GM23338 (cell line): ENCODE measurements at regions not wholly inside any gene's neighbourhood (a gene's known extent, or its start where the extent isn't known, plus 50 kb on each side); places are given as distances from the start of the nearest gene placed in this dataset.

ENCODE experiments used
- ATAC-seq: fragments of 200-7000 bp; cut with Tn5 transposase; 3 replicates; pipeline ENCODE4 v1.9.1; 2020
- DNase-seq: peaks from one replicate; pipeline ENCODE4 v3.0.0-alpha.2; 2015; ENCODE audit warnings: low spot score
- H2AFZ ChIP-seq: fragments of 200-600 bp; sonication (generic); 2 replicates; pipeline ENCODE4 v1.8.0; 2016; ENCODE audit warnings: antibody characterized with exemption, mild to moderate bottlenecking, moderate library complexity
- H3F3A ChIP-seq: fragments of 200-600 bp; sonication (generic); replicated peaks from 2 replicates; pipeline ENCODE4 v1.8.0; 2017; ENCODE audit warnings: antibody characterized with exemption, mixed run types, low read depth
- H3K27ac ChIP-seq: fragments of 200-600 bp; sonication (generic); 2 replicates; pipeline ENCODE4 v1.6.1; 2016; ENCODE audit warnings: low read depth
- H3K27me3 ChIP-seq: fragments of 200-600 bp; sonication (generic); 2 replicates; pipeline ENCODE4 v1.8.0; 2016; ENCODE audit warnings: mild to moderate bottlenecking, mixed run types, moderate library complexity; ENCODE audit not compliant: insufficient read depth
- H3K36me3 ChIP-seq: fragments of 200-600 bp; sonication (generic); 2 replicates; pipeline ENCODE4 v1.8.0; 2016; ENCODE audit warnings: mild to moderate bottlenecking; ENCODE audit not compliant: insufficient read depth
- H3K4me1 ChIP-seq: fragments of 200-600 bp; sonication (generic); 2 replicates; pipeline ENCODE4 v1.8.0; 2016; ENCODE audit warnings: mild to moderate bottlenecking, moderate library complexity; ENCODE audit not compliant: insufficient read depth
- H3K4me2 ChIP-seq: fragments of 200-600 bp; sonication (generic); 2 replicates; pipeline ENCODE4 v1.7.1; 2017; ENCODE audit warnings: mixed run types
- H3K4me3 ChIP-seq: fragments of 200-600 bp; sonication (generic); 2 replicates; pipeline ENCODE4 v1.6.1; 2016; ENCODE audit warnings: mixed run types
- H3K79me2 ChIP-seq: fragments of 200-600 bp; sonication (generic); replicated peaks from 2 replicates; pipeline ENCODE4 v1.8.0; 2017; ENCODE audit warnings: mild to moderate bottlenecking; ENCODE audit not compliant: insufficient read depth
- H3K9me2 ChIP-seq: fragments of 200-600 bp; sonication (generic); 2 replicates; pipeline ENCODE4 v1.8.0; 2017; ENCODE audit not compliant: insufficient read depth
- H4K20me1 ChIP-seq: fragments of 200-600 bp; sonication (generic); replicated peaks from 2 replicates; pipeline ENCODE4 v1.8.0; 2017; ENCODE audit warnings: mild to moderate bottlenecking; ENCODE audit not compliant: insufficient read depth
- H3K27ac Mint-ChIP-seq: 2 replicates; pipeline ENCODE4 v1.8.0; 2020; ENCODE audit warnings: inconsistent platforms, mild to moderate bottlenecking, moderate library complexity, mixed read lengths
- H3K27me3 Mint-ChIP-seq: 3 replicates; pipeline ENCODE4 v1.8.0; 2022; ENCODE audit warnings: low read depth, mild to moderate bottlenecking, moderate library complexity, mixed read lengths, inconsistent platforms; ENCODE audit not compliant: insufficient read depth, poor library complexity
- H3K36me3 Mint-ChIP-seq: 3 replicates; pipeline ENCODE4 v1.8.0; 2021; ENCODE audit warnings: low read depth, mild to moderate bottlenecking, inconsistent platforms, moderate library complexity, mixed read lengths
- H3K4me1 Mint-ChIP-seq: 3 replicates; pipeline ENCODE4 v1.8.0; 2020; ENCODE audit warnings: mild to moderate bottlenecking, inconsistent platforms, mixed read lengths
- H3K4me3 Mint-ChIP-seq: 3 replicates; pipeline ENCODE4 v1.8.0; 2021; ENCODE audit warnings: moderate library complexity, mild to moderate bottlenecking, inconsistent platforms, mixed read lengths
- H3K9me3 Mint-ChIP-seq: 3 replicates; pipeline ENCODE4 v1.8.0; 2020; ENCODE audit warnings: moderate library complexity, mild to moderate bottlenecking, inconsistent platforms, mixed read lengths
- CREB1 ChIP-seq: fragments of 250-450 bp; sonication (Bioruptor Pico); IDR thresholded peaks from 2 replicates; pipeline ENCODE4 v1.5.0; 2020; ENCODE audit warnings: low read depth, mild to moderate bottlenecking, moderate library complexity
- EZH2 ChIP-seq: fragments of 200-600 bp; sonication (generic); IDR thresholded peaks from one replicate; pipeline ENCODE4 v1.8.0; 2017; ENCODE audit warnings: antibody characterized with exemption, mild to moderate bottlenecking, low read depth; ENCODE audit not compliant: unreplicated experiment
- EZH2phosphoT487 ChIP-seq: fragments of 200-600 bp; sonication (generic); IDR thresholded peaks from one replicate; pipeline ENCODE4 v1.8.1; 2018; ENCODE audit warnings: antibody characterized with exemption; ENCODE audit not compliant: unreplicated experiment
- JUNB ChIP-seq: IDR thresholded peaks from one replicate; pipeline ENCODE4 v1.6.1; 2016; ENCODE audit warnings: antibody characterized with exemption; ENCODE audit not compliant: unreplicated experiment
- NANOG ChIP-seq: IDR thresholded peaks from 2 replicates; pipeline ENCODE4 v1.6.1; 2016; ENCODE audit warnings: antibody characterized with exemption, borderline replicate concordance
- POLR2AphosphoS5 ChIP-seq: IDR thresholded peaks from 2 replicates; pipeline ENCODE4 v1.6.1; 2016; ENCODE audit warnings: antibody characterized with exemption, low read depth
- STAT1 ChIP-seq: IDR thresholded peaks from one replicate; pipeline ENCODE4 v1.6.1; 2016; ENCODE audit warnings: antibody characterized with exemption; ENCODE audit not compliant: unreplicated experiment
- ZNF114 ChIP-seq: fragments of 250-450 bp; sonication (Bioruptor Pico); IDR thresholded peaks from 2 replicates; pipeline ENCODE4 v1.5.0; 2020; ENCODE audit warnings: mild to moderate bottlenecking, moderate library complexity
- ZNF331 ChIP-seq: fragments of 250-450 bp; sonication (Bioruptor Pico); IDR thresholded peaks from 2 replicates; pipeline ENCODE4 v1.5.0; 2020; ENCODE audit warnings: low read depth, mild to moderate bottlenecking, moderate library complexity
- TF ChIP-seq, protein P1 (sequence below), 2 experiments: fragments of 200-600 bp in 1 of 2; sonication (generic) in 1 of 2; conservative IDR thresholded peaks; 2 replicates each; pipeline versions ENCODE4 v1.5.1 to v1.6.1; 2016 to 2017; ENCODE audit warnings: antibody characterized with exemption in 2 of 2, low read depth in 2 of 2, mild to moderate bottlenecking in 2 of 2, moderate library complexity in 1 of 2
- TF ChIP-seq, protein P2 (sequence below): IDR thresholded peaks from 2 replicates; pipeline ENCODE4 v1.6.1; 2016; ENCODE audit warnings: antibody characterized with exemption
- TF ChIP-seq, protein P3 (sequence below): fragments of 250-450 bp; sonication (Bioruptor Pico); IDR thresholded peaks from 2 replicates; pipeline ENCODE4 v1.5.0; 2020; ENCODE audit warnings: mild to moderate bottlenecking, moderate library complexity
- TF ChIP-seq, protein P4 (sequence below): IDR thresholded peaks from one replicate; pipeline ENCODE4 v1.6.1; 2018; ENCODE audit warnings: antibody characterized with exemption; ENCODE audit not compliant: unreplicated experiment

DNA sequence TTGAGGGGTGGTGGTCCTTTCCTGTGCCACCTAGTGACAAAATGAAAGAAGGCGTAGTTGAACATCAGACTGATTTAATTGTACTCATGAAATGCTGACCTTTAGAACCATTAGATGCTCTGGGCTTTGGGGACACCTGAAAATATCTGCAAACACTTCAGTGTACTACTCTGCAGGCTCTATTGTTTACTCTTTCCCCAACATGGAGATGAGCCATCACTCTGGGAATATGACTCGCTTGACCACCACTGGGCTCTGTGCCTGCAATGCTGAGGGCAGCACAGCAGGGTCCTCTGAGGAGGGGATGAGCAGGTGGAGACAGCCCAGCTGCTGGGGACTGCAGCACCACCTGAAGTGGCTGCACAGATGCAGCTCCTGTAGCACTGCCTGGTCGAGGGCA is 74.8 kb upstream of the SLC24A3 start:
- H3K27me3 Mint-ChIP-seq, result peaks cover 5% of the 10 kb centered on the region
- Histone ChIP-seq H3K4me2 (no peak overlapping the region), H3F3A (no peaks in the 10 kb centered on the region), H3K4me1 (no peaks in the 10 kb centered on the region), H2AFZ (no peak overlapping the region), H3K79me2 (no peaks in the 10 kb centered on the region), H4K20me1 (no peaks in the 10 kb centered on the region), H3K27ac (no peak overlapping the region), H3K27me3 (no peaks in the 10 kb centered on the region), H3K9me2 (peaks cover 3% of the 10 kb centered on the region; the same call in 1 of the 2 replicates), H3K4me3 (no peak overlapping the region), H3K36me3 (0 out of 2 replicates have a peak, but pooled peaks cover 6% of the 10 kb centered on the region)
- H3K36me3 Mint-ChIP-seq, result peaks cover 23% of the 10 kb centered on the region
- ATAC-seq (no peak), DNase-seq (no peak)
- TF ChIP-seq CREB1 (CRISPR knock-in tag), result no peak
- no peak for TF ChIP-seq ZNF331 (CRISPR knock-in tag)
- TF ChIP-seq POLR2AphosphoS5, result no peak
- TF ChIP-seq, protein P1, sequence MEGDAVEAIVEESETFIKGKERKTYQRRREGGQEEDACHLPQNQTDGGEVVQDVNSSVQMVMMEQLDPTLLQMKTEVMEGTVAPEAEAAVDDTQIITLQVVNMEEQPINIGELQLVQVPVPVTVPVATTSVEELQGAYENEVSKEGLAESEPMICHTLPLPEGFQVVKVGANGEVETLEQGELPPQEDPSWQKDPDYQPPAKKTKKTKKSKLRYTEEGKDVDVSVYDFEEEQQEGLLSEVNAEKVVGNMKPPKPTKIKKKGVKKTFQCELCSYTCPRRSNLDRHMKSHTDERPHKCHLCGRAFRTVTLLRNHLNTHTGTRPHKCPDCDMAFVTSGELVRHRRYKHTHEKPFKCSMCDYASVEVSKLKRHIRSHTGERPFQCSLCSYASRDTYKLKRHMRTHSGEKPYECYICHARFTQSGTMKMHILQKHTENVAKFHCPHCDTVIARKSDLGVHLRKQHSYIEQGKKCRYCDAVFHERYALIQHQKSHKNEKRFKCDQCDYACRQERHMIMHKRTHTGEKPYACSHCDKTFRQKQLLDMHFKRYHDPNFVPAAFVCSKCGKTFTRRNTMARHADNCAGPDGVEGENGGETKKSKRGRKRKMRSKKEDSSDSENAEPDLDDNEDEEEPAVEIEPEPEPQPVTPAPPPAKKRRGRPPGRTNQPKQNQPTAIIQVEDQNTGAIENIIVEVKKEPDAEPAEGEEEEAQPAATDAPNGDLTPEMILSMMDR (conservative IDR thresholded peaks at IDR 0.05; ENCODE audit: low read depth in 2 of 2), result no peak
- TF ChIP-seq, protein P2, sequence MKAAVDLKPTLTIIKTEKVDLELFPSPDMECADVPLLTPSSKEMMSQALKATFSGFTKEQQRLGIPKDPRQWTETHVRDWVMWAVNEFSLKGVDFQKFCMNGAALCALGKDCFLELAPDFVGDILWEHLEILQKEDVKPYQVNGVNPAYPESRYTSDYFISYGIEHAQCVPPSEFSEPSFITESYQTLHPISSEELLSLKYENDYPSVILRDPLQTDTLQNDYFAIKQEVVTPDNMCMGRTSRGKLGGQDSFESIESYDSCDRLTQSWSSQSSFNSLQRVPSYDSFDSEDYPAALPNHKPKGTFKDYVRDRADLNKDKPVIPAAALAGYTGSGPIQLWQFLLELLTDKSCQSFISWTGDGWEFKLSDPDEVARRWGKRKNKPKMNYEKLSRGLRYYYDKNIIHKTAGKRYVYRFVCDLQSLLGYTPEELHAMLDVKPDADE, result no peak
- TF ChIP-seq EZH2phosphoT487, result no peak
- TF ChIP-seq NANOG, result no peak
- TF ChIP-seq, protein P3, sequence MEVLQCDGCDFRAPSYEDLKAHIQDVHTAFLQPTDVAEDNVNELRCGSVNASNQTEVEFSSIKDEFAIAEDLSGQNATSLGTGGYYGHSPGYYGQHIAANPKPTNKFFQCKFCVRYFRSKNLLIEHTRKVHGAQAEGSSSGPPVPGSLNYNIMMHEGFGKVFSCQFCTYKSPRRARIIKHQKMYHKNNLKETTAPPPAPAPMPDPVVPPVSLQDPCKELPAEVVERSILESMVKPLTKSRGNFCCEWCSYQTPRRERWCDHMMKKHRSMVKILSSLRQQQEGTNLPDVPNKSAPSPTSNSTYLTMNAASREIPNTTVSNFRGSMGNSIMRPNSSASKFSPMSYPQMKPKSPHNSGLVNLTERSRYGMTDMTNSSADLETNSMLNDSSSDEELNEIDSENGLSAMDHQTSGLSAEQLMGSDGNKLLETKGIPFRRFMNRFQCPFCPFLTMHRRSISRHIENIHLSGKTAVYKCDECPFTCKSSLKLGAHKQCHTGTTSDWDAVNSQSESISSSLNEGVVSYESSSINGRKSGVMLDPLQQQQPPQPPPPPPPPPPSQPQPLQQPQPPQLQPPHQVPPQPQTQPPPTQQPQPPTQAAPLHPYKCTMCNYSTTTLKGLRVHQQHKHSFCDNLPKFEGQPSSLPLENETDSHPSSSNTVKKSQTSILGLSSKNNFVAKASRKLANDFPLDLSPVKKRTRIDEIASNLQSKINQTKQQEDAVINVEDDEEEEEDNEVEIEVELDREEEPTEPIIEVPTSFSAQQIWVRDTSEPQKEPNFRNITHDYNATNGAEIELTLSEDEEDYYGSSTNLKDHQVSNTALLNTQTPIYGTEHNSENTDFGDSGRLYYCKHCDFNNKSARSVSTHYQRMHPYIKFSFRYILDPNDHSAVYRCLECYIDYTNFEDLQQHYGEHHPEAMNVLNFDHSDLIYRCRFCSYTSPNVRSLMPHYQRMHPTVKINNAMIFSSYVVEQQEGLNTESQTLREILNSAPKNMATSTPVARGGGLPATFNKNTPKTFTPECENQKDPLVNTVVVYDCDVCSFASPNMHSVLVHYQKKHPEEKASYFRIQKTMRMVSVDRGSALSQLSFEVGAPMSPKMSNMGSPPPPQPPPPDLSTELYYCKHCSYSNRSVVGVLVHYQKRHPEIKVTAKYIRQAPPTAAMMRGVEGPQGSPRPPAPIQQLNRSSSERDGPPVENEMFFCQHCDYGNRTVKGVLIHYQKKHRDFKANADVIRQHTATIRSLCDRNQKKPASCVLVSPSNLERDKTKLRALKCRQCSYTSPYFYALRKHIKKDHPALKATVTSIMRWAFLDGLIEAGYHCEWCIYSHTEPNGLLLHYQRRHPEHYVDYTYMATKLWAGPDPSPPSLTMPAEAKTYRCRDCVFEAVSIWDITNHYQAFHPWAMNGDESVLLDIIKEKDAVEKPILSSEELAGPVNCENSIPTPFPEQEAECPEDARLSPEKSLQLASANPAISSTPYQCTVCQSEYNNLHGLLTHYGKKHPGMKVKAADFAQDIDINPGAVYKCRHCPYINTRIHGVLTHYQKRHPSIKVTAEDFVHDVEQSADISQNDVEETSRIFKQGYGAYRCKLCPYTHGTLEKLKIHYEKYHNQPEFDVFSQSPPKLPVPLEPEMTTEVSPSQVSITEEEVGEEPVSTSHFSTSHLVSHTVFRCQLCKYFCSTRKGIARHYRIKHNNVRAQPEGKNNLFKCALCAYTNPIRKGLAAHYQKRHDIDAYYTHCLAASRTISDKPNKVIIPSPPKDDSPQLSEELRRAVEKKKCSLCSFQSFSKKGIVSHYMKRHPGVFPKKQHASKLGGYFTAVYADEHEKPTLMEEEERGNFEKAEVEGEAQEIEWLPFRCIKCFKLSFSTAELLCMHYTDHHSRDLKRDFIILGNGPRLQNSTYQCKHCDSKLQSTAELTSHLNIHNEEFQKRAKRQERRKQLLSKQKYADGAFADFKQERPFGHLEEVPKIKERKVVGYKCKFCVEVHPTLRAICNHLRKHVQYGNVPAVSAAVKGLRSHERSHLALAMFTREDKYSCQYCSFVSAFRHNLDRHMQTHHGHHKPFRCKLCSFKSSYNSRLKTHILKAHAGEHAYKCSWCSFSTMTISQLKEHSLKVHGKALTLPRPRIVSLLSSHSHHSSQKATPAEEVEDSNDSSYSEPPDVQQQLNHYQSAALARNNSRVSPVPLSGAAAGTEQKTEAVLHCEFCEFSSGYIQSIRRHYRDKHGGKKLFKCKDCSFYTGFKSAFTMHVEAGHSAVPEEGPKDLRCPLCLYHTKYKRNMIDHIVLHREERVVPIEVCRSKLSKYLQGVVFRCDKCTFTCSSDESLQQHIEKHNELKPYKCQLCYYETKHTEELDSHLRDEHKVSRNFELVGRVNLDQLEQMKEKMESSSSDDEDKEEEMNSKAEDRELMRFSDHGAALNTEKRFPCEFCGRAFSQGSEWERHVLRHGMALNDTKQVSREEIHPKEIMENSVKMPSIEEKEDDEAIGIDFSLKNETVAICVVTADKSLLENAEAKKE (CRISPR knock-in tag), result no peak
- TF ChIP-seq EZH2, result no peak
- no peak for TF ChIP-seq STAT1
- TF ChIP-seq, protein P4, sequence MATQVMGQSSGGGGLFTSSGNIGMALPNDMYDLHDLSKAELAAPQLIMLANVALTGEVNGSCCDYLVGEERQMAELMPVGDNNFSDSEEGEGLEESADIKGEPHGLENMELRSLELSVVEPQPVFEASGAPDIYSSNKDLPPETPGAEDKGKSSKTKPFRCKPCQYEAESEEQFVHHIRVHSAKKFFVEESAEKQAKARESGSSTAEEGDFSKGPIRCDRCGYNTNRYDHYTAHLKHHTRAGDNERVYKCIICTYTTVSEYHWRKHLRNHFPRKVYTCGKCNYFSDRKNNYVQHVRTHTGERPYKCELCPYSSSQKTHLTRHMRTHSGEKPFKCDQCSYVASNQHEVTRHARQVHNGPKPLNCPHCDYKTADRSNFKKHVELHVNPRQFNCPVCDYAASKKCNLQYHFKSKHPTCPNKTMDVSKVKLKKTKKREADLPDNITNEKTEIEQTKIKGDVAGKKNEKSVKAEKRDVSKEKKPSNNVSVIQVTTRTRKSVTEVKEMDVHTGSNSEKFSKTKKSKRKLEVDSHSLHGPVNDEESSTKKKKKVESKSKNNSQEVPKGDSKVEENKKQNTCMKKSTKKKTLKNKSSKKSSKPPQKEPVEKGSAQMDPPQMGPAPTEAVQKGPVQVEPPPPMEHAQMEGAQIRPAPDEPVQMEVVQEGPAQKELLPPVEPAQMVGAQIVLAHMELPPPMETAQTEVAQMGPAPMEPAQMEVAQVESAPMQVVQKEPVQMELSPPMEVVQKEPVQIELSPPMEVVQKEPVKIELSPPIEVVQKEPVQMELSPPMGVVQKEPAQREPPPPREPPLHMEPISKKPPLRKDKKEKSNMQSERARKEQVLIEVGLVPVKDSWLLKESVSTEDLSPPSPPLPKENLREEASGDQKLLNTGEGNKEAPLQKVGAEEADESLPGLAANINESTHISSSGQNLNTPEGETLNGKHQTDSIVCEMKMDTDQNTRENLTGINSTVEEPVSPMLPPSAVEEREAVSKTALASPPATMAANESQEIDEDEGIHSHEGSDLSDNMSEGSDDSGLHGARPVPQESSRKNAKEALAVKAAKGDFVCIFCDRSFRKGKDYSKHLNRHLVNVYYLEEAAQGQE, result no peak
- no peak for TF ChIP-seq ZNF114 (CRISPR knock-in tag)
- no peak for TF ChIP-seq JUNB
- H3K27ac Mint-ChIP-seq, result no peak overlapping the region
- peaks cover 68% of the 10 kb centered on the region for H3K9me3 Mint-ChIP-seq
- no peaks in the 10 kb centered on the region for H3K4me1 Mint-ChIP-seq
- H3K4me3 Mint-ChIP-seq, result no peak overlapping the region
